Transverse colon (tissue), 4 donors: ENCODE measurements at regions not wholly inside any gene's neighbourhood (a gene's known extent, or its start where the extent isn't known, plus 50 kb on each side); places are given as distances from the start of the nearest gene placed in this dataset.
"Not testable (repeated sequence)": the region's sequence is repeated elsewhere in the genome, so short reads cannot be mapped to it uniquely, and the experiment has no call there.

Source experiments
- DNase-seq: peaks from one replicate; pipeline ENCODE4 v3.0.0-alpha.2; 2019
- H3K27ac ChIP-seq, 4 donors: fragments of 200-600 bp; sonication (generic); 2 replicates each; pipeline ENCODE4 v1.5.1; 2016 to 2018; ENCODE audit warnings: inconsistent platforms in 4 of 4
- H3K27me3 ChIP-seq: fragments of 200-600 bp; sonication (generic); 2 replicates; pipeline ENCODE4 v1.5.1; 2017; ENCODE audit warnings: inconsistent platforms
- H3K36me3 ChIP-seq, 4 donors: fragments of 200-600 bp; sonication (generic); 2 replicates each; pipeline ENCODE4 v1.5.1; 2017 to 2019; ENCODE audit warnings: inconsistent platforms in 4 of 4
- H3K4me1 ChIP-seq, 4 donors: fragments of 200-600 bp; sonication (generic); 2 replicates each; pipeline ENCODE4 v1.5.1; 2017 to 2020; ENCODE audit warnings: inconsistent platforms in 4 of 4
- H3K4me3 ChIP-seq, 4 donors: fragments of 200-600 bp; sonication (generic); 1 replicate in 1 of 4; 2 replicates in 3 of 4; pipeline versions ENCODE4 v1.5.1 to v1.6.1; 2017 to 2019; ENCODE audit warnings: inconsistent platforms in 4 of 4
- H3K9me3 ChIP-seq, 2 donors: fragments of 200-600 bp; sonication (generic); 2 replicates each; pipeline ENCODE4 v1.5.1; 2017 to 2019; ENCODE audit warnings: inconsistent platforms in 2 of 2
- EP300 ChIP-seq: sonication (generic); formaldehyde crosslinking; IDR thresholded peaks from one replicate; pipeline ENCODE4 v1.6.1; 2017; ENCODE audit warnings: antibody characterized with exemption, low read depth
- POLR2A ChIP-seq: fragments of 450-650 bp; IDR thresholded peaks from one replicate; pipeline ENCODE4 v1.6.1; 2016; ENCODE audit warnings: antibody characterized with exemption, mild to moderate bottlenecking, moderate library complexity
- POLR2AphosphoS5 ChIP-seq, 3 donors: sonication (generic); formaldehyde crosslinking; IDR thresholded peaks; one replicate each; pipeline ENCODE4 v1.6.1; 2016; ENCODE audit warnings: antibody characterized with exemption in 3 of 3
- WGBS, 2 donors: methylation state at CpG; one replicate each; pipeline ENCODE4 v1.1.5; 2018; ENCODE audit warnings: low coverage in 1 of 2; 5-methylcytosine and 5-hydroxymethylcytosine counted together
- in situ Hi-C, 4 donors: fragments of 200-750 bp; cut with MboI; loops; one replicate each; pipeline versions ENCODE4 v1.15.0 to v1.15.1; 2017; ENCODE audit warnings: low sequenced_read_pairs in 3 of 4, low pct_ligation_motif_present in 1 of 4, low pct_unique_long_range_greater_than_20kb in 1 of 4
- intact Hi-C: fragments of 100-400 bp; cut with DNase I; formaldehyde crosslinking; loops from one replicate; pipeline ENCODE4 v1.15.1; 2023; ENCODE audit warnings: low total_unique reads
- TF ChIP-seq, protein P1 (sequence below), 5 experiments: fragments of 200-600 bp in 3 of 5; fragments of 450-650 bp in 2 of 5; sonication (generic) in 3 of 5; IDR thresholded peaks; 1 replicate in 2 of 5; 2 replicates in 3 of 5; pipeline ENCODE4 v1.5.1; 2016 to 2017; ENCODE audit warnings: antibody characterized with exemption in 5 of 5, inconsistent platforms in 3 of 5, mild to moderate bottlenecking in 2 of 5, moderate library complexity in 1 of 5

DNA sequence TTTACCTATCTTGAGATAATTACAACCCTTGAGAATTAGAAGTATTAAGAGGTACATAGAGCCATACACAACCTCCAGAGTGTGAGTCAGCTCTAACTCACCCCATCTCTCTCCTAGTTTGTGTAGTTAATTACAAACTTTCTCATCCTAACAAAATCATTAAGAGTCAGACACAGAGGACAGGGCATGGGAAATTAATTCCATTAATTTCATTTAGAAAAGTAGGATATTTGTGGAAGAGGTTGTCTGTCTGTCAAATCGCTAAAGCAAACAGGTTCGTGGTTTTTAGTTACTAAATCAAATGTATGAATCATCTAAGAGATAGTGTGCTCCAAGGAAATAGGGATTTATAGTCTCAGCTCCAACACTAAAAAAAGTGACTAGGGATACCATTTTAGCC, 1261.4 kb upstream of the TENM4 start:
- H3K27ac ChIP-seq = no peak overlapping the region
- intact Hi-C loops (no loop called here), in situ Hi-C loops (no loop called here)
- H3K27me3 ChIP-seq = no peaks in the 10 kb centered on the region
- H3K4me1 ChIP-seq = peaks cover 0 to 22% (median 0%) of the 10 kb centered on the region in 4 donors
- WGBS, 2 donors = 83 to 94% methylated on average over 2 of the region's 2 CpGs
- H3K4me3 ChIP-seq = no peak overlapping the region
- TF ChIP-seq, protein P1, sequence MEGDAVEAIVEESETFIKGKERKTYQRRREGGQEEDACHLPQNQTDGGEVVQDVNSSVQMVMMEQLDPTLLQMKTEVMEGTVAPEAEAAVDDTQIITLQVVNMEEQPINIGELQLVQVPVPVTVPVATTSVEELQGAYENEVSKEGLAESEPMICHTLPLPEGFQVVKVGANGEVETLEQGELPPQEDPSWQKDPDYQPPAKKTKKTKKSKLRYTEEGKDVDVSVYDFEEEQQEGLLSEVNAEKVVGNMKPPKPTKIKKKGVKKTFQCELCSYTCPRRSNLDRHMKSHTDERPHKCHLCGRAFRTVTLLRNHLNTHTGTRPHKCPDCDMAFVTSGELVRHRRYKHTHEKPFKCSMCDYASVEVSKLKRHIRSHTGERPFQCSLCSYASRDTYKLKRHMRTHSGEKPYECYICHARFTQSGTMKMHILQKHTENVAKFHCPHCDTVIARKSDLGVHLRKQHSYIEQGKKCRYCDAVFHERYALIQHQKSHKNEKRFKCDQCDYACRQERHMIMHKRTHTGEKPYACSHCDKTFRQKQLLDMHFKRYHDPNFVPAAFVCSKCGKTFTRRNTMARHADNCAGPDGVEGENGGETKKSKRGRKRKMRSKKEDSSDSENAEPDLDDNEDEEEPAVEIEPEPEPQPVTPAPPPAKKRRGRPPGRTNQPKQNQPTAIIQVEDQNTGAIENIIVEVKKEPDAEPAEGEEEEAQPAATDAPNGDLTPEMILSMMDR (IDR thresholded peaks at IDR 0.05) = no peak
- TF ChIP-seq EP300 (no peak), POLR2AphosphoS5 (IDR thresholded peaks at IDR 0.05) (no peak), POLR2A (no peak)
- H3K9me3 ChIP-seq = no peaks in the 10 kb centered on the region
- no peaks in the 10 kb centered on the region for H3K36me3 ChIP-seq
- no peak for DNase-seq

DNA sequence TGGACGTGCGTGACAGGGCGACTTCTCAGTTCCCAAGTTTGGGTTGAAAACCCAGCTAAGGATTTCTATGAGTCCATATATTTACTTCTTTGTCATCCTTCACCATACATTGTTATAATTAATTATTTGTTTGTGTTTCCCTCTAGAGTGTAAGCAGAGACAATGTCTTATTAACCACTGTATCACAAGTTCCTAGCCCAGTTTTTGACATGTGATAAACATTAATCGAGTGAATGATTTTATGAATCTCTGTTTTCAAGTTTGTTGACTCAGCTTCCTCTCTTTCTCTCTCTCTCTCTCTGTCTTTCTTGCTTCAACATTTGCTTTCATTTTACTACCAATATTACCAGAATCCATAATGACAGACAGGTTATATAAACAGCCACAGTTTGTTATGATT, 1259.6 kb upstream of the TENM4 start:
- 59 to 69% methylated on average over 4 of the region's 4 CpGs for WGBS, 2 donors
- intact Hi-C loops = no loop called here

DNA sequence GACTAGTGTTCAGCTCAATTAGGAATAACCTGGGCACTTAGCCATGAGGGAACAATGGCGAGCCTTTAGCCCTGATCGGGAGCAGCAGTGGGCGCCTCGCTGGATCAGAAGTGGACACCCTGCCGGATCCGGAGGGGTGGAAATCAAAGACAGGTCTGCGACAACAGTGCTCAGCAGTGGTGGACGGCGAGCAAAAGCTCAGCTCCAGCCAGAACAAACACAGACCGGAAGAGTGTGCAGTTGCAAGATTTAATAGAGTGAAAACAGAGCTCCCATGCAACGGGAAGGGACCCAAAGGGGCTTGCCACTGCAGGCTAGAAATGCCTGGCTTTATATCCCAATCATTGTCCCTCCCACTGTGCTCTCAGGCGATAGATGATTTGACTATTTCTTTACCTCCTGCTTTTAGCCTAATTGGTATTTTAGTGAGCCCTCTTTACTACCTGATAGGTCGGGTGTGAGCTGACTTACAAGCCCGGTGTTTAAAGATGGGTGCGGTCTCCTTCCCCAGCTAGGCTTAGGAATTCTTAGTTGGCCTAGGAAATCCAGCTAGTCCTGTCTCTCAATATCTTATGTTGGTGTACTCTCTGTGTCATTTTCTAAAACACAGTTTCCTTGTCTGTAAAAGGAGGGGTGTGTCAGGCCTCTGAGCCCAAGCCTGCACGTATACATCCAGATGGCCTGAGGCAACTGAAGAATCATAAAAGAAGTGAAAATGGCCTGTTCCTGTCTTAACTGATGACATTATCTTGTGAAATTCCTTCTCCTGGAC, 1258.8 kb upstream of the TENM4 start:
- Histone ChIP-seq H3K27ac (peak overlapping the region; percentile 49 to 75 (median 64)), H3K4me1 (peaks cover 0 to 22% (median 0%) of the 10 kb centered on the region in 4 donors)
- H3K9me3 ChIP-seq, H3K36me3 ChIP-seq, in situ Hi-C loops, H3K4me3 ChIP-seq, H3K27me3 ChIP-seq, intact Hi-C loops: not testable (repeated sequence)
- DNase-seq = peak; percentile 25
- WGBS, 2 donors = 78 to 82% methylated on average over 3 to 16 of the region's 16 CpGs

More for the DNA sequence above, 1259.6 kb upstream of the TENM4 start:
- Histone ChIP-seq H3K9me3 (no peaks in the 10 kb centered on the region), H3K27ac (peak overlapping the region; percentile 34 to 75 (median 58)), H3K27me3 (no peaks in the 10 kb centered on the region), H3K4me3 (no peak overlapping the region), H3K36me3 (no peaks in the 10 kb centered on the region), H3K4me1 (peaks cover 0 to 22% (median 0%) of the 10 kb centered on the region in 4 donors)
- in situ Hi-C loops = no loop called here
- DNase-seq = no peak
- TF ChIP-seq POLR2AphosphoS5 (IDR thresholded peaks at IDR 0.05) (no peak), EP300 (no peak), POLR2A (no peak)
- TF ChIP-seq, protein P1 (IDR thresholded peaks at IDR 0.05) = no peak

DNA sequence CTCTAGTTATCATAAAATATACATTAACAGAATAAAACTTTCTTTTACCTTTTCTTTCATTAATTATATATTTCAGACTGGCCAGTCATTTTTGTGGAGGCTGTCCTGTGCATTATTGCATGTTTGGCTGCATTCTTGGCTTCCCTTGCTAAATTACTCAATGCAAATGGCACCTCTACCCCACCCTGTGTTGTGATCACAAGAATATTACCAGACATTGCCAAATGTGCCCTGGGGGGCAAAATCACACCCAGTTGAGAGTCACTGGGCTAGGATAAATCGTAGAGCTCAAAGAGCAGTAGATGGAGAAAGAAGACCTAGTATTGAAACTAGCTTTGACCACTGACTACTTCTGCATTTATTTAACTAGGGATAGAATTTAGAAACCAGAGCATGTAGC, 1257.8 kb upstream of the TENM4 start:
- Histone ChIP-seq H3K9me3 (no peaks in the 10 kb centered on the region), H3K27ac (no peak overlapping the region), H3K4me3 (no peak overlapping the region), H3K27me3 (no peaks in the 10 kb centered on the region), H3K36me3 (no peaks in the 10 kb centered on the region), H3K4me1 (peaks cover 0 to 22% (median 0%) of the 10 kb centered on the region in 4 donors)
- intact Hi-C loops = no loop called here
- 83 to 90% methylated on average over 1 of the region's 1 CpG for WGBS, 2 donors
- TF ChIP-seq POLR2A = no peak
- no peak for TF ChIP-seq POLR2AphosphoS5 (IDR thresholded peaks at IDR 0.05)
- TF ChIP-seq EP300 = no peak
- TF ChIP-seq, protein P1 (IDR thresholded peaks at IDR 0.05) = no peak
- no peak for DNase-seq
- in situ Hi-C loops = no loop called here

DNA sequence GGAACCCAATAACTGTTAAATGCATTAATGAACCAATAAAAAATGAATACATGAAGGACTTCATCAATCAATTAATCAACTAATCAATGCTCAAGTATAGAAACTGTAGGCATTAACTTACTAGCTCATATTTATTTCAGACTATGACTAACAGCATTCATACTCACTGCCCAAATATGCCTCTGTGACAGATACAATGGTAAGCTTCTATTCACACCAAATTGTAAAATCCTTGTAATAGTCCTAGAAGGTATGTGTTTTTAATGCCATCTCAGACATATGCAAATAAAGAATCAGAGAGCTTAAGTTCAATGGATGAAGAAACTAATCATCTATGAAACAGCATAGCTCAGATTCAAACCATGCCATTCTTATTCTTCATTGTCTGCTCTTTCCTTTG, 1253.6 kb upstream of the TENM4 start:
- Histone ChIP-seq H3K4me1 (peaks cover 0 to 10% (median 0%) of the 10 kb centered on the region in 4 donors), H3K27me3 (no peaks in the 10 kb centered on the region), H3K27ac (no peak overlapping the region), H3K9me3 (no peaks in the 10 kb centered on the region), H3K4me3 (no peak overlapping the region), H3K36me3 (no peaks in the 10 kb centered on the region)
- intact Hi-C loops (no loop called here), in situ Hi-C loops (no loop called here)
- TF ChIP-seq EP300 = no peak
- TF ChIP-seq, protein P1 (IDR thresholded peaks at IDR 0.05) = no peak
- TF ChIP-seq POLR2A = no peak
- no peak for TF ChIP-seq POLR2AphosphoS5 (IDR thresholded peaks at IDR 0.05)
- no peak for DNase-seq
